Myocyte (in vitro differentiated cells): ENCODE measurements at regions not wholly inside any gene's neighbourhood (a gene's known extent, or its start where the extent isn't known, plus 50 kb on each side); places are given as distances from the start of the nearest gene placed in this dataset.
"Not testable (repeated sequence)": the region's sequence is repeated elsewhere in the genome, so short reads cannot be mapped to it uniquely, and the experiment has no call there.

Experiments used
- DNase-seq: peaks from one replicate; pipeline ENCODE4 v3.0.0-alpha.2; 2012; ENCODE audit warnings: low read depth

GRCh38 chr15:38799202-38799601 lies 234.6 kb upstream of the RASGRP1 start:
- not testable (repeated sequence) for DNase-seq

GRCh38 chr15:38809621-38810020 lies 245.0 kb upstream of the RASGRP1 start:
- peak; percentile 36 for DNase-seq

DNA sequence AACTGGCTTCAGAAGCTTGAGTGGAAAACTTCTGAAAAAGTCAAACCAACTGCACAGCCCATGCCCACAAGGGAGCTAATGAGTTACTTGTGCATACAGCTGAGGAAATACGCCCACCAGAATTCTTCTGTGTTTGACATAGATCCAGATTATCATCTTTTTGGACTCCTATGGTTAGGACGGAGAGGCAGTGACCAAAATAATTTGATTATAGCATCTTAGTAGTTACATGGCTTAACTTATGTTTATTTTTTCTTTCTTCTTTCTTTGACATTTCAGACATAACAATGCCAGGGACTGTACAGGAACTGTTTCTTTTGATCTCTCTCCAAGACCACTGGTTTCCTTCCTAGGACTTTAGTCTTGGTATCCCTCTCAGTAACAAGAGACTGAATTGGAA lies 246.1 kb upstream of the RASGRP1 start:
- DNase-seq: no peak

DNA sequence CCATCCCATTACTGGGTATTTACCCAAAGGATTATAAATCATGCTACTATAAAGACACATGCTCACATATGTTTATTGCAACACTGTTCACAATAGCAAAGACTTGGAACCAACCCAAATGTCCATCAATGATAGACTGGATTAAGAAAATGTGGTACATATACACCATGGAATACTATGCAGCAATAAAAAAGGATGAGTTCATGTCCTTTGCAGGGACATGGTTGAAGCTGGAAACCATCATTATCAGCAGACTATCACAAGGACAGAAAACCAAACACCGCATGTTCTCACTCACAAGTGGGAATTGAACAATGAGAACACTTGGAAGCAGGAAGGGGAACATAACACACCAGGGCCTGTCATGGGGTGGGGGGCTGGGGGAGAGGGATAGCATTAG lies 249.6 kb upstream of the RASGRP1 start:
- DNase-seq: not testable (repeated sequence)

DNA sequence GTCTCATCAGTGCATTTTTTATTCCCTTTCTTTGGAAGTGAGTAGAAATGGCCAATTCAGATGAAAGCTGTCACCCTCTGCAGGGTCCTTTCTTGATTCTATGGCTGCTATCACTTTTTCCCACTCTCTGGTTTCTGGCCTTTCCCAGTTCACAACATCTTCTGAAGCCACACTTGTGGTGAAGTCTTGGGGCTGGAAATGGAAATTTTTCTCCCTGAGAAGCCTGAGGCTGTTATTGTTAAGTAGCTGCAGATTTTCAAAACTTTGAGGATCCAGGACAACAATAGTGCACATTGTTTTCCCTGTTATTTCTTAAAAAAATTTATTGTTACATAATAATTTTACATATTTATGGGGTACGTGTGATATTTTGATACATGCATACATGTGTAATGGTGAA lies 250.3 kb upstream of the RASGRP1 start:
- no peak for DNase-seq

- DNase-seq: peak; percentile 75
Measured at GRCh38 chr15:38817427-38818156, 253.0 kb upstream of the RASGRP1 start.

GRCh38 chr15:38818157-38818790 lies 253.7 kb upstream of the RASGRP1 start:
- no peak for DNase-seq

GRCh38 chr15:38819387-38819950 lies 254.9 kb upstream of the RASGRP1 start:
- DNase-seq: no peak

GRCh38 chr15:38823263-38823662 lies 258.6 kb upstream of the RASGRP1 start:
- DNase-seq: no peak

DNA sequence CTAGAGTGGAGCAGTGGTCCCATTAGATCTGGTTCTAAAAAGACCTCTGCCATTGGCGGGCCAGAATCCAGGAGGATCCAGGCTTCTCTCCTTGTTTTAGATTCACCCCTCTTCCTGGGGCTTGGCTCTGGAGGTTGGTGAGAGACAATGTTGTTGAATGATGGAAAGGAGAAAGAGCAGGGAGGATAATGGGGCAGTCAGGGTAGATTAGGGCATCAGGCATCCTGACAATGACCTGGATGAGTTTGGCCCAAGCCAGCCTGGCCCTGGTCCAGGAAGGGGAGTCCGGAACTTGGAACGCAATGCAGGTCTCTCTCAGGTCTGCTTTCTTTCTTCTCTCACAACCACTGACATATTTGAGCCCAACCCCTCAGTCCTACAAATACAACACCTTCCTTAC lies 260.1 kb upstream of the RASGRP1 start:
- no peak for DNase-seq

GRCh38 chr15:38826880-38827279 lies 262.3 kb upstream of the RASGRP1 start:
- no peak for DNase-seq

GRCh38 chr15:38828031-38828532 lies 263.5 kb upstream of the RASGRP1 start:
- no peak for DNase-seq

- DNase-seq: no peak
Measured at GRCh38 chr15:38829086-38829485, 264.5 kb upstream of the RASGRP1 start.

DNA sequence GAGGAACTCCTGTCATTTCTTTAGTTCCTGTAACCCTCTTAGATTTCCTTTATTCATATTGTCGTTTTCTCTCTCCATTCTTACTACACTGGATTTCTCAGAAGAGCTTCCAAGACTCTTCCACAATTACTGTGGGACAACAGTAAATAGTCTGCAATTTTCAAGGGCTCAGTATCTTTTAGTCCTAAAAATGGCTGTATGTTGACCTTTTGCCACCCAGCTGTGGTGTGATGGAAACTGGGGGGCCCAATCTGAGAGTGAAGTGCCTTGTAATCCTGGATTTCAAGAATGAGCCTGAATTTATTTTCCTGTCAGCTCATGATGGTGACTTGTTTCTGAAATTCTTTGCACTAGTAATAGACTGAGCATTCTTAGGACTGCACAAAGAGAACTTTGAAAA lies 277.6 kb upstream of the RASGRP1 start:
- no peak for DNase-seq

- peak; percentile 54 for DNase-seq
Measured at GRCh38 chr15:38843051-38843501, 278.5 kb upstream of the RASGRP1 start.

DNA sequence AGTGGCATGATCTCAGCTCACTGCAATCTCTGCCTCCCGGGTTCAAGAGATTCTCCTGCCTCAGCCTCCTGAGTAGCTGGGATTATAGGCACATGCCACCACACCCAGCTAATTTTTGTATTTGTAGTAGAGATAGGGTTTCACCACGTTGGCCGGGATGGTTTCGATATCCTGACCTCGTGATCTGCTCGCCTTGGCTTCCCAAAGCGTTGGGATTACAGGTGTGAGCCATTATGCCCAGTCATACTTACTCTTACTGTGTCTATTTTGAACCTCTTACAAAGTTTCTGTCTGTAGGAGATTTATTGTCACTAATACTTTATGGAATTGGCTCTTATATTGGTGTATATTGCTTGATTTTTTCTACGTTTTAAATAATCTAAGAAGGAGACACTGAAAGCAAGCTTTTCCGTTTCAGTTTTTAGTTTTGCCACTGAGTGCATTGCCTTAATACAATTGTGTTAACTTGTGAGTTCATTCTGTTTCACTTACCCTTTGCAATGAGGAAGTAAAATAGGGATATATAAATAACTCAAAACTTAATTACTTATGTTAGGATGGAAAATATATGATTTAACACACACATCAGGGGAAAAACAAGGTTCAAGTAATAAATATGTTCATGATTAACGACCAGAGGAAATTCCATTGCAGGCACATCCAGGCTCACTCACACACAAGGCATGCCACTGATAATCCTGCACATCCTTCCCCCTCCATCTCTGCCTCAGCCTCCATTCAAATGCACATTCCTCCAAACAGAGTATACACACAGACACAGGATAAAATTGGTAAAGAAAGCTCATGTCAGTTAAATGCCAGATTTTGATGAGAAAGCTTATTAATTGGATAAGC lies 279.3 kb upstream of the RASGRP1 start:
- peak; percentile 35 for DNase-seq

DNA sequence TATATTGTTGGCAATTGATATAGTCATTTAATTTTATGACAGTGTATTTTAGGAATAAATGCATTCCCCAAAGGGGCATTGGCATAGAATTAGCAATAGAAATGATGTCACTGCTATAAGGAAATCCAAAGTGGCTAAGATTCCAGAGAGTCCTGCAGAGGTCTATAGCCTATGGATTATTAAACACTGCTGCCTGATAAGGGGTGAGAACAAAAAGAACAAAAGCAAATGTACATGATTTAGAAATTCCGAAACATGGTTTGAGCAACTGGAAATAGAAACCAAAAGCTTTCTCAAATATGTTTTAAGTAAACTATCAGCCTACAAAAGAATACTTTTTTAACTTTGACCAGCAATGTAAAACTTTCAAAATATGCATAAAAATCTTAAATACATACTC lies 280.1 kb upstream of the RASGRP1 start:
- no peak for DNase-seq

DNA sequence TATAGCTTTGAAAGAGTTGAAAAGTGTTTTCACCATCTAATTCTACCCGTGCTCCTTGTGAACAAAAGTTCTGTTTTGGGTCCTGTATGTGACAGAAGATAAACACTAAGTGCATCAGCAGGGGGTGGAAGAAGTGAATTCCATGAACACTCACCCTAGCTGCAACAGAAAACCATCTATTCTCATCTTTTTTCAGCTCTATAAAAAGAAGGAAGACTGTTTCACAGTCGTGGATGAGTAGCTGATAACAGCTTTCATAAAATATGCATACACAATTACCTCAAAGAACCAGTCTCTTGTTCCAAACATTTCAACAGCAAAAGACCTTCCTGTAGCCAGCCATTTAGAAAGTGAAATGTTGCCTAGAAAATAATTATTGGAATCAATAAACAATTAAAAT lies 281.7 kb upstream of the RASGRP1 start:
- DNase-seq: no peak

GRCh38 chr15:38847666-38848065 lies 283.1 kb upstream of the RASGRP1 start:
- DNase-seq: no peak

DNA sequence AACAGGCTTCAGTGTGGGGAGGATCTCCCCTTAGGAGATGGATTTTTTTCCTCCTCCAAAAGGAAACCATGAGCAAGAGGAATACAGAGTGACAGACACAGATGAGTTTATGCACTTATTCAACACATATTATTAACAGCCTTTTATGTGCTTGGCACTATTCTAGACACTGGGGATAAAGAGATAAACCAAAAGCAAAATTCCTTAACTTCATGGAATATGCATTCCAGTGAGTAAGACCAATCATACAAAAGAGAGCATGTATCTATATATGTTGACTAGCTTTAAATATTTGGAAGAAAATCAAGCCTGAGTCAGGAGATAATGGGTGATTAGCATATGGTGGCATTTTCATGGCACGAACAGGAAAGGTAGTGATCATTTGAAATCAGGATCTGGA lies 284.4 kb upstream of the RASGRP1 start:
- DNase-seq: no peak

GRCh38 chr15:38852188-38852587 lies 287.6 kb upstream of the RASGRP1 start:
- not testable (repeated sequence) for DNase-seq

GRCh38 chr15:38853608-38854007 lies 289.0 kb upstream of the RASGRP1 start:
- DNase-seq: peak; percentile 60
